GM10266 (cell line): ENCODE measurements at regions not wholly inside any gene's neighbourhood (a gene's known extent, or its start where the extent isn't known, plus 50 kb on each side); places are given as distances from the start of the nearest gene placed in this dataset.

Source experiments
- DNase-seq: peaks from one replicate; pipeline ENCODE4 v3.0.0; 2012; ENCODE audit errors: extremely low spot score
- CTCF ChIP-seq: IDR thresholded peaks from 2 replicates; pipeline ENCODE4 v1.5.1; 2012; ENCODE audit warnings: mild to moderate bottlenecking, low read depth; ENCODE audit not compliant: control insufficient read depth, insufficient read depth; ENCODE audit errors: missing control alignments

GRCh38 chr12:91373086-91373485, 190.5 kb upstream of the DCN start:
- no peak for DNase-seq
- TF ChIP-seq CTCF, result no peak

GRCh38 chr12:91370086-91370868, 187.7 kb upstream of the DCN start:
- DNase-seq, result no peak
- no peak for TF ChIP-seq CTCF

GRCh38 chr12:91368613-91369012, 186.0 kb upstream of the DCN start:
- no peak for DNase-seq
- TF ChIP-seq CTCF, result no peak

GRCh38 chr12:91367234-91367849, 184.7 kb upstream of the DCN start:
- no peak for DNase-seq
- TF ChIP-seq CTCF, result peak; percentile 49

GRCh38 chr12:91364471-91365184, 182.0 kb upstream of the DCN start:
- DNase-seq, result no peak
- no peak for TF ChIP-seq CTCF

- peak; percentile 30 for TF ChIP-seq CTCF
- peak; percentile 12 for DNase-seq
Observed at GRCh38 chr12:91361864-91362263, 179.2 kb upstream of the DCN start.

- DNase-seq, result no peak
- TF ChIP-seq CTCF, result no peak
Observed at GRCh38 chr12:91357381-91357780, 174.8 kb upstream of the DCN start.
